HG03460 (cell line): ENCODE measurements at regions not wholly inside any gene's neighbourhood (a gene's known extent, or its start where the extent isn't known, plus 50 kb on each side); places are given as distances from the start of the nearest gene placed in this dataset.

Source experiments
- ATAC-seq: cut with Tn5 transposase; IDR thresholded peaks from one replicate; pipeline ENCODE4 v1.9.1; 2021; ENCODE audit not compliant: unreplicated experiment

GRCh38 chr11:116274521-116274920 is 498.3 kb downstream of the BUD13 start:
- ATAC-seq, result no peak

GRCh38 chr11:116272181-116272789 is 500.5 kb downstream of the BUD13 start:
- no peak for ATAC-seq

- ATAC-seq, result no peak
Measured at GRCh38 chr11:116271479-116271878, 501.3 kb downstream of the BUD13 start.

GRCh38 chr11:116267146-116267545 is 505.6 kb downstream of the BUD13 start:
- no peak for ATAC-seq

- ATAC-seq, result no peak
Measured at GRCh38 chr11:116263770-116264169, 509.0 kb downstream of the BUD13 start.

GRCh38 chr11:116263019-116263418 is 509.8 kb downstream of the BUD13 start:
- no peak for ATAC-seq

- ATAC-seq, result no peak
Measured at GRCh38 chr11:116262370-116262769, 510.4 kb downstream of the BUD13 start.

- no peak for ATAC-seq
Measured at GRCh38 chr11:116261606-116262005, 511.2 kb downstream of the BUD13 start.

GRCh38 chr11:116258821-116259220 is 514.0 kb downstream of the BUD13 start:
- ATAC-seq, result no peak

GRCh38 chr11:116257883-116258282 is 514.9 kb downstream of the BUD13 start:
- ATAC-seq, result no peak

- ATAC-seq, result no peak
Measured at GRCh38 chr11:116257092-116257491, 515.7 kb downstream of the BUD13 start.

- no peak for ATAC-seq
Measured at GRCh38 chr11:116256215-116256614, 516.6 kb downstream of the BUD13 start.

GRCh38 chr11:116255321-116255953 is 517.4 kb downstream of the BUD13 start:
- ATAC-seq, result no peak

GRCh38 chr11:116250155-116250554 is 522.6 kb downstream of the BUD13 start:
- no peak for ATAC-seq

GRCh38 chr11:116249561-116249960 is 523.2 kb downstream of the BUD13 start:
- ATAC-seq, result no peak

GRCh38 chr11:116244889-116245288 is 527.9 kb downstream of the BUD13 start:
- no peak for ATAC-seq

GRCh38 chr11:116244439-116244838 is 528.3 kb downstream of the BUD13 start:
- ATAC-seq, result no peak

GRCh38 chr11:116243991-116244390 is 528.8 kb downstream of the BUD13 start:
- ATAC-seq, result no peak

GRCh38 chr11:116242006-116242405 is 530.8 kb downstream of the BUD13 start:
- ATAC-seq, result no peak

GRCh38 chr11:116240710-116241109 is 532.1 kb downstream of the BUD13 start:
- ATAC-seq, result no peak

- no peak for ATAC-seq
Measured at GRCh38 chr11:116239247-116239646, 533.5 kb downstream of the BUD13 start.

GRCh38 chr11:116234989-116235568 is 537.7 kb downstream of the BUD13 start:
- no peak for ATAC-seq

GRCh38 chr11:116233561-116233960 is 539.2 kb downstream of the BUD13 start:
- ATAC-seq, result no peak
